Posterior vena cava (tissue), 2 donors: ENCODE measurements at regions not wholly inside any gene's neighbourhood (a gene's known extent, or its start where the extent isn't known, plus 50 kb on each side); places are given as distances from the start of the nearest gene placed in this dataset.

Experiments
- DNase-seq: peaks from one replicate; pipeline ENCODE4 v3.0.0-alpha.2; 2020; ENCODE audit warnings: low spot score
- intact Hi-C, 2 donors: fragments of 100-400 bp; cut with DNase I; formaldehyde crosslinking; loops; one replicate each; pipeline versions ENCODE4 v1.14.1 to v1.14.2; 2022 to 2023
- donor health status: DM: yes; HTN: yes; CAD: no.
- donor health status: DM: yes; HTN: yes; CAD: no.

DNA sequence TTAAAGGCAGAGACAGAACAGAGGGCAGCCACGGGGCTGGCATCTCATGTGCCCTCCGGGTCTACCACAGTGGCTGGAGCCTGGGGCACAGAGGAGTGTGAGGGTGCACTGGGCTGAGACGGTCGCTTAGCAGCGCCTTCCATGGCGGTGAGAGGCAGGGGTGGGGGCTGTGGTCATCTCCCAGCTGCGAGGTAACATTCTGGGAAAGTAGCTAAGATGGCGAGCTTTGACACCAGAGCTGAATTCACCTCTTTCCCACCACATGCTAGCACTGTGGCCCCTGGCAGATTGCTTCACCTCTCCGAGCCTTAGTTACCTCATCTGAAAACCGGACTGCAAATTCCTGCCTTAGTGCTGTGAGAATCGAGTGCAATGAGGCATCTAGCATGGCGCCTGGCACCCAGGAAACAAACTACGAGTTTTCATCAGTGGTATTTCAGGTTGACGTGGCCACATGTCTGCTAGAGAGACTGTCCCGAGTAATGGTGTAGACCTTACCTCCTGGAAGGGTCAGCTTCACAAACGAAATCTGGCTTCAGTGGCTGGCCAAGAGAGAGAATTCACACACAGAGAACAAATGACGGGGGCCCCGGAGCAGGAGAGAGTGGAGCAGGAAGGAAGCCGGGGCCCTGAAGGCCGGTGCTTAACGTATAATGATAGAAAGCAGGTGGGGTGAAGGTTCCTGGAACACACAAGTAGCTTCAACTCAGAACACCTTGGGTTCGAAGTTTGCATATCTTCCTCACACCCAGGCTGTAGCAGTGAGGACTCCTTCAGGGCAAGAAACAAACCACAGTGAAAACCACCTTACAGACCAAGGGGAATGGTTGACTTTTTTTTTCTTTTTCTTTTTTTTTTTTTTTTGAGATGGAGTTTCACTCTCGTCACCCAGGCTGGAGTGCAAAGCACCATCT is 63.9 kb upstream of the RPH3AL start:
- no peak for DNase-seq
- intact Hi-C loops: no loop called here

DNA sequence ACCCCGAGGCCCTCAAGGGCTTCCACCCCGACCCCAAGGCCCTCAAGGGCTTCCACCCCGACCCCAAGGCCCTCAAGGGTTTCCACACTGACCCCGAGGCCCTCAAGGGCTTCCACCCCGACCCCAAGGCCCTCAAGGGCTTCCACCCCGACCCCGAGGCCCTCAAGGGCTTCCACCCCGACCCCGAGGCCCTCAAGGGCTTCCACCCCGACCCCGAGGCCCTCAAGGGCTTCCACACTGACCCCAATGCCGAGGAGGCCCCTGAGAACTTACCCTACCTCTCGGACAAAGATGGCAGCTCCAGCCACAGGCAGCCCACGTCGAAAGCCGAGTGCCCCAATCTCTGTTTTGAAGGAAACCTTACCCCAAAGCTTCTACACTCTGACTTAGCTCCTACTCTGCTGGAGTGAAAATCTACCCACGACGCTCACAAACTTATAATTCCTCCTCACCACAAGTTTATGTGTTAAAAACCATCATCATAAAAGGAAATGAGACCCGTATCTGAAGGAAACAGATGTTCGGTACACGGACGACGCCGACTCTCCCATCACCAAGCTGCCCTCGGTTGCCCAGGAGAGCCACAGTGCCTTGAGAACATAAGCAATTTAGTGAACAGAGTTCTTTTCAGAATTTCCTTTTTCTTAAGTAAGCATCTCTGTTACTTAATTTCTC is 61.2 kb upstream of the RPH3AL start:
- intact Hi-C loops: loop anchor here (2.0 to 5.0 kb wide), 2 partner anchors 287 to 288 kb away; no protein-coding TSS in a partner anchor
- no peak for DNase-seq

DNA sequence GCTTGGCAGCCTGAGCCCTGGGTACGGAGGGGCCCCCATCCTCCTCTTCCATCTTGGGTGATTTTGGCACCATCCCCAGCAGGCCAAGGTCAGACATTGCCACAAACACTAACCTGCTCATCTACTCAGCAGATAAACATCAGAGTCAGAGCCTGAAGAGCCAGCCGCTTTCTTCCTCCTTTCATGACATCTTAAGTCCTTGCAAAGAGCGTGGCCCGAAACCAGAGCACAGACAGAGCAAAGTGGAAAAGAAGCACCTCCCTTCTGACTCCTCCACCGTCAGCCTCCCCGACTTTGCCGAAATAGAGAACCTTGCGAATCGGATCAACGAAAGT is 60.4 kb upstream of the RPH3AL start:
- intact Hi-C loops: loop anchor here (2.0 to 5.0 kb wide), 2 partner anchors 288 to 289 kb away; no protein-coding TSS in a partner anchor
- no peak for DNase-seq

DNA sequence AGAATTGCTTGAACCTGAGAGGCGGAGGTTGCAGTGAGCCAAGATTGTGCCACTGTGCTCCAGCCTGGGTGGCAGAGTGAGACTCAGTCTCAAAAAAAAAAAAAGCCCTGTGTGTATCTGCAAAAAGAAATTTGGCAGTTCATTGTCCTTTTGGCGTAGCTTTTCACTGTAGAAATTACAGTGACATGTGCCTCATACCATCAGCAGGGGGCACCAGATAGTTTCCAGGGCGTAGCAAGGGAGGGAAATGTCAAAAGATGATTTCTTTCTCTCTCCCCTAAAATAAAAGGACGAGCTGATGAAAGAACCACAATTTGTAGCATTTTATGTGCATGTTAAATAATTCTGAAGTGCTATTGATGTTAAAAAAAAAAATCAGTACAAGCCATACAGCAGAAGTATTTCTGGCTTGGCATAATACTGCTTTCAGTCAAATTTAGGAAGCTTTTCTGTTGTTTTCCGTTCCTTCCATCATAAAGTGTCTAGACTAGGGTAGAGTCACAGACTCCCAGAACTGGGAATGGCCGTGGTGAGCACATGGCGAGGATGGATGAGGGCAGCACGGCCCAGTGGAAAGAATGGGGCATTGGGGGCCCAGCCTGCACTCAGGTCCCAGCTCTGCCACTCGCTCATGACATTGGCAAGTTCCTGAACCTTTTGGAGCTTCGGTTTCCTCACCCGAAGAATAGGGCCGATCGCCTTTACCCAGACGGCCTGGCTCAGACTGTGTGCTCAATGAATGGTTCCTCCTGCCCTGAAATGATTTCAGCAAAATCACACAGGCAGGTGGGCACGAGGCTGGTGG is 59.8 kb upstream of the RPH3AL start:
- intact Hi-C loops: loop anchor here (2.0 to 5.0 kb wide), 2 partner anchors 288 to 290 kb away; no protein-coding TSS in a partner anchor
- no peak for DNase-seq

DNA sequence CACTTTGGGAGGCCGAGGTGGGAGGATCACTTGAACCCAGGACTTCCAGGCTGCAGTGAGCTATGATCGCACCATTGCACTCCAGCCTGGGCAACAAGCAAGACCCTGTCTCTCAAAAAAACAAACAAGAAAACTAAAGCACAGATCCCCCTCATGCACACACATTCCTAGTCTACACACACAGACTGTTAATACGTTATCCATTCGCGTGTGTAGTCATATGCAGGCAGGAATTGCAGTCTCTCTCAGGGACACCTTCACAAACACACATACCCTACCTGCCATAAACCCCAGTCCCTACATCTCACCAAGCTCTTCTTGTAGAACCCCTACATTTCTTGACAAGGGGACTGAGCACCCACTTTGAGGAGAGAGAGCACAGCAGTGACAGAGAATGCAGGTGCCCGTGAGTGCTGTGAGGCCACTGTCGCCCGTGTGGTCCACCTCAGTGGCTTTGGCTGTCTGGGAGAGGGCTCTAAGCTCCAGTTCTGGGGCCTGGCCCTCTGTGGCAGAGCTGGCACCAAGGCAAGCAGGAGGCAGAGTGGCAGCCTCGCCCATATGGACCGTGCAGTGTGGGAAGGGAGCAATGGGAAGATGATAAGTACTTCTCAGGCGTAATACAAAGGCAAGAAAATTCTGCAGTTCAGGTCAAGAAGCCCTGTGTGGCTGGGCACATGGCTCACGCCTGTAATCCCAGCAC is 59.0 kb upstream of the RPH3AL start:
- DNase-seq: no peak
- intact Hi-C loops: loop anchor here (2.0 to 5.0 kb wide), 2 partner anchors 289 to 291 kb away; no protein-coding TSS in a partner anchor

DNA sequence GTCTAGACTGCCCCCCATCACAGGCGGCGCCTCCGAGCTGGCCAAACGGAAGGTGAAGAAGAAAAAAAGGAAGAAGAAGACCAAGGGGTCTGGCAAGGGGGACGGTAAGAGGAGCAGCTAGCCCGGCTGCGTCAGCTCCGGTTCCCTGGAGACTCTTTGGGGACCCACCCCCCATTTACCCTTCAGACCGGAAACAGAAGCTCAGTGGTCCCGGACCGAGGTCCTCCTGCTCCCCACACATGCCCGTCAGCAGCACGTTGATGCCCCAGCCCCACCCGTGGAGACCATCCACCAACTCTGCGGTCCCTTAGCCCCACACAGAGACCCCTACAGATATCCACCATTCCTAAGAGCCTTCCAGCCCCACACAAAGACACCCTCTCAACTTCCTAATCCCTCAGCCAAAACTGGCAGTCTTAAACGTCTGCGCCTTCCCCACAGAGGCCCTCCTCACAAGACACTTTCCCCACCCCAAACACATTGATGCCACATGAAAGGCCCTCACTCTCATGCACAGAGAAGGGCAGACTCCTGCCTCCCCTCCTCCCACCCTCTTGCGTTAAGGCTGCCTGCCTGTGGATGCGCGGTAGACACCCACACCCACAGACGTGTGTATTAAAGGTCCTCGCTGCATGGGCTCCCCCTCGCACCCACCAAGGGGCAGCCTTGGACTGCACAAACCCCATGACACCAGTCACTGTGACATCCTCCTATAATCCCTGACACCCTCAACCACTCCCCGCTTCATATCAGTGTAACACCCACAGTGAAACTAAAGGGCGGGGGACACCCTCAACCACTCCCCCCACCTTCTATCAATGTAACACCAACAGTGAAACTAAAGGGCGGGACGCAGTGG is 58.2 kb upstream of the RPH3AL start:
- intact Hi-C loops: loop anchor here in 1 of 2 donors (5.0 kb wide), 1 partner anchor 292 kb away; no protein-coding TSS in a partner anchor
- no peak for DNase-seq

DNA sequence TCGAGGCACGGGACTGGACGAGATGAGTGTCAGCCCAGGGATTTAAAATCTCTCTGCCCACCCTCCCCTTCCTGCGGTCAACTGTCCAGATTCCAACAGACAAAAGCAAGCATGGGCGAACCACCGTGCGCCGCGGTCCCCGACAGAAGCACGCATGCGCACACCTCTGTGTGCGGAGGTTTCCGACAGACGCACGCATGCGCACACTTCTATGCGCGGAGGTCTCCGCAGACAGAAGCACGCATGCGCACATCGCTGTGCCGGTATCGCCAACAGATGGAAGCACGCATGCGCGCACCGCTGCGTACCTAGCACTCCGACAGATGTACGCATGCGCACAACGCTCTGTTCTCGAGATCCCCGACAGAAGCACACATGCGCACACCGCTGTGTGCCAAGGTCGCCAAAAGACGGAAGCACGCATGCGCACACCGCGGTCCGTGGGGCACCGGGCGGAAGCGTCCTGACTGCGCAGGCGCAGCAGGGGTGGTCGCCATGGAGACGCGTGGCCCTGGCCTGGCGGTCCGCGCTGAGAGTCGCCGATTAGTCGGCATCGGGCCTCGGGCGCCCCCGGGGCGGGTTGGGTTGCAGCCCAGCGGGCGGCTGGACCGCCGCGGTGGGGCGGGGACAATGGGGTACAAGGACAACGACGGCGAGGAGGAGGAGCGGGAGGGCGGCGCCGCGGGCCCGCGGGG is 57.4 kb upstream of the RPH3AL start:
- intact Hi-C loops: loop anchor here in 1 of 2 donors (5.0 kb wide), 1 partner anchor 292 kb away; no protein-coding TSS in a partner anchor

DNA sequence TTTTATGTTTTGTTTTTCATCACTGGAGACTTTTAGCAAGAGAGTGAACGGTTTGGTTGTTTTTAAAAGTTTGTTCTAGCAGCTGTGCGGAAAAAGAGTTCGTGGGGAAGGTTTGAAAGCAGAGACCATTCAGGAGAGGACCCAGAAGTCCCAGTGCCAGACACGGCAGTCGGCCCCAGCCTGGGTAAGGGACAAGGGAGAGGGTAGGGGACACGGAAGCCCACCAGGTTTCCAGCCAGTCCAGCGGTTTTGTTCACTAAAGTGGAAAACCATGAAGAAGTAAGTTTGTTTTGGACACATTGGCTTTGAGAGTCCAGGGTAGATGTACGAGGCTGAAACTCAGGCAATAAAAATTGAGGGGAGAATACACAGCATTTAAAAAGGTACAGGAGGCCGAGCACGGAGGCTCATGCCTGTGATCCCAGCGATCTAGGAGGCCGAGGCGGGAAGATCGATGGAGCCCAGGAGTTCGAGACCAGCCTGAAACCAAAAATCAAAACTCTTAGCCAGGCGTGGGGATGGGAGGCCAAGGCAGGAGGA is 56.8 kb upstream of the RPH3AL start:
- intact Hi-C loops: no loop called here
- DNase-seq: peak; percentile 83

More for the DNA sequence above, 57.4 kb upstream of the RPH3AL start:
- peak; percentile 100 for DNase-seq

DNA sequence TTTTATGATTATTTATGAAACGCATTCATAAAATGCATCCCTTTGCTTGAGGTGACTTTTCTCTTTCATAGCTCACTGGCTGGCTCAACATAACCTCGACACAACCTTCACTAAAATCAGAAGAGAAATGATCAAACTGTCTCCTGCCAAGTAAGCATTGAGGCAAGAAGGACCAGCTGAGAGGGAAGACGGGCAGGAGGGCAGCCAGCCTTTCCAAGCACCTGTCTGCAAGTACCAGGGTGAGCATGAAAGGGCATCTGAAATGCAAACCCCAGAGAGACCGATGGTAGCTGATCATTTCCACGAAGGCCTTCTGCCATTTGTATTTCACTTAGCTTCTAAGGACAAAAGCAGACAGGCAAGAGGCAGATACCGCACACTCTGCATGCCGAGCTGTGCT is 52.1 kb upstream of the RPH3AL start:
- DNase-seq: no peak
- intact Hi-C loops: no loop called here
